ENCODE measurements at regions not wholly inside any gene's neighbourhood (a gene's known extent, or its start where the extent isn't known, plus 50 kb on each side); places are given as distances from the start of the nearest gene placed in this dataset.

DNA sequence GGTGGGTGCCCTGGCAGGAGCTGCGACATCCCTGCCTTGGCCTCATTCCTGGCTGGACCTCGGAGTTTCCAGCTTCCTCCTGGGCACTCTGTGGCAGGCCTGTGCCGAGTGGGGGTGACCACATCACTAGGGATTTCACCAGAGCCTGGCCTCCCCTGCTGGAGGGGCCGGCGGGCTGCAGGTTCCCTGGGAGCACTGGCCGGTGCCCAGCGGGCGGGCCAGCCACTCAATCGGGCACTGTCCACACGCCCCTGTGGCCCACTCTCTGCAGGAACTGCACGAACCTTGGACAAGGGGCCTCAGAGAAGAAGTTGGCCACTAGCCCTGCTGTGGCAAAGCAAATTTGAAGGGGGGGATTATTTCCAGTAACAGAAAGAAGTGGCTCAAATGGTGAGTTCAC, 110.7 kb upstream of the APCDD1 start:
- Histone ChIP-seq H3K56ac (ENCODE audit: insufficient read length, low read depth, low read length) (no peak overlapping the region), H3K4ac (ENCODE audit: low read depth, low read length) (no peak overlapping the region), H3K14ac (ENCODE audit: insufficient read depth, low read length) (no peak overlapping the region; the same call in 1 of the 2 replicates), H3K79me2 (ENCODE audit: insufficient read depth, low read length) (no peaks in the 10 kb centered on the region), H3K79me1 (ENCODE audit: insufficient read depth, low read depth, low read length, poor library complexity, severe bottlenecking) (no peaks in the 10 kb centered on the region), H2AFZ (ENCODE audit: low read length) (no peak overlapping the region), H2BK20ac (ENCODE audit: low read depth, low read length, poor library complexity, severe bottlenecking) (no peak overlapping the region), H2AK5ac (ENCODE audit: insufficient read length, low read length) (no peak overlapping the region), H3K9me3 (ENCODE audit: control insufficient read depth, low read depth, low read length) (no peaks in the 10 kb centered on the region), H3T11ph (ENCODE audit: low read length) (no peak overlapping the region), H3K9ac (ENCODE audit: extremely low read depth, insufficient read length, low read length) (no peak overlapping the region), H3K4me1 (ENCODE audit: insufficient read depth, low read length) (no peaks in the 10 kb centered on the region), H3K18ac (ENCODE audit: insufficient read length, low read depth, low read length) (no peak overlapping the region), H3K23ac (ENCODE audit: insufficient read length, low read depth, low read length) (no peak overlapping the region), H4K91ac (ENCODE audit: insufficient read length, low read depth, low read length) (no peak overlapping the region), H4K5ac (ENCODE audit: insufficient read length, low read depth, low read length) (no peak overlapping the region), H2BK15ac (ENCODE audit: low read depth, low read length) (no peak overlapping the region), H3K4me2 (ENCODE audit: insufficient read depth, insufficient read length, low read length) (no peak overlapping the region), H3K27me3 (ENCODE audit: insufficient read depth, low read length) (no peaks in the 10 kb centered on the region), H4K8ac (replicated peaks; ENCODE audit: insufficient read length, low read depth, low read length) (no peak overlapping the region), H4K20me1 (ENCODE audit: control insufficient read depth, insufficient read depth, insufficient read length) (no peaks in the 10 kb centered on the region), H2BK12ac (ENCODE audit: insufficient read length, low read depth, low read length) (no peak overlapping the region), H2BK120ac (ENCODE audit: low read depth, low read length, poor library complexity, severe bottlenecking) (no peak overlapping the region), H3K27ac (ENCODE audit: insufficient read length, low read depth, low read length) (no peak overlapping the region), H3K23me2 (ENCODE audit: insufficient read length, low read depth, low read length, poor library complexity, severe bottlenecking) (no peaks in the 10 kb centered on the region), H2BK5ac (ENCODE audit: insufficient read length, low read length) (no peak overlapping the region)
- Mint-ChIP-seq H3K4me1 (no peaks in the 10 kb centered on the region), H3K9me3 (peaks cover 4 to 9% of the 10 kb centered on the region in 2 experiments; a peak in 4 of 5 replicates), H3K27ac (0 out of 7 replicates have a peak overlapping the region, but pooled peaks of 1 of the 3 experiments have one; percentile 57), H3K4me3 (no peak overlapping the region), H3K36me3 (ENCODE audit: insufficient read depth in 1 of 3, low read depth in 3 of 3) (peaks cover 0 to 5% (median 3%) of the 10 kb centered on the region in 3 experiments; a peak in 5 of 7 replicates), H3K27me3 (ENCODE audit: low read depth) (peaks cover 3% of the 10 kb centered on the region)
- TF ChIP-seq, protein P1, sequence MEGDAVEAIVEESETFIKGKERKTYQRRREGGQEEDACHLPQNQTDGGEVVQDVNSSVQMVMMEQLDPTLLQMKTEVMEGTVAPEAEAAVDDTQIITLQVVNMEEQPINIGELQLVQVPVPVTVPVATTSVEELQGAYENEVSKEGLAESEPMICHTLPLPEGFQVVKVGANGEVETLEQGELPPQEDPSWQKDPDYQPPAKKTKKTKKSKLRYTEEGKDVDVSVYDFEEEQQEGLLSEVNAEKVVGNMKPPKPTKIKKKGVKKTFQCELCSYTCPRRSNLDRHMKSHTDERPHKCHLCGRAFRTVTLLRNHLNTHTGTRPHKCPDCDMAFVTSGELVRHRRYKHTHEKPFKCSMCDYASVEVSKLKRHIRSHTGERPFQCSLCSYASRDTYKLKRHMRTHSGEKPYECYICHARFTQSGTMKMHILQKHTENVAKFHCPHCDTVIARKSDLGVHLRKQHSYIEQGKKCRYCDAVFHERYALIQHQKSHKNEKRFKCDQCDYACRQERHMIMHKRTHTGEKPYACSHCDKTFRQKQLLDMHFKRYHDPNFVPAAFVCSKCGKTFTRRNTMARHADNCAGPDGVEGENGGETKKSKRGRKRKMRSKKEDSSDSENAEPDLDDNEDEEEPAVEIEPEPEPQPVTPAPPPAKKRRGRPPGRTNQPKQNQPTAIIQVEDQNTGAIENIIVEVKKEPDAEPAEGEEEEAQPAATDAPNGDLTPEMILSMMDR (conservative IDR thresholded peaks at IDR 0.05) = no peak
- WGBS (ENCODE audit: extremely low coverage, insufficient read length, low lambda C conversion rate) = no CpG with 5 or more reads among the region's 11 CpGs
- DNase-seq = no peak

All from H9 (cell line).